Stomach smooth muscle (tissue), 2 donors: ENCODE measurements at regions not wholly inside any gene's neighbourhood (a gene's known extent, or its start where the extent isn't known, plus 50 kb on each side); places are given as distances from the start of the nearest gene placed in this dataset.

Experiments
- H3K27ac ChIP-seq: one replicate; pipeline ENCODE4 v1.7.0; 2013; ENCODE audit warnings: mild to moderate bottlenecking, low read length, inconsistent platforms
- H3K27me3 ChIP-seq, 2 donors: one replicate each; pipeline ENCODE4 v1.7.0; 2013; ENCODE audit warnings: low read length in 2 of 2; ENCODE audit not compliant: insufficient read depth in 2 of 2, control insufficient read depth in 1 of 2
- H3K36me3 ChIP-seq, 2 donors: one replicate each; pipeline ENCODE4 v1.7.0; 2013; ENCODE audit warnings: low read length in 2 of 2; ENCODE audit not compliant: control insufficient read depth in 2 of 2, insufficient read depth in 2 of 2
- H3K4me1 ChIP-seq: one replicate; pipeline ENCODE4 v1.7.0; 2013; ENCODE audit warnings: low read length; ENCODE audit not compliant: control insufficient read depth, insufficient read depth
- H3K4me3 ChIP-seq, 2 donors: one replicate each; pipeline ENCODE4 v1.7.0; 2013; ENCODE audit warnings: low read length in 2 of 2
- H3K9ac ChIP-seq, 2 donors: one replicate each; pipeline ENCODE4 v1.7.0; 2013; ENCODE audit warnings: low read length in 2 of 2, mild to moderate bottlenecking in 1 of 2
- H3K9me3 ChIP-seq, 2 donors: one replicate each; pipeline ENCODE4 v1.7.0; 2013; ENCODE audit warnings: low read length in 2 of 2; ENCODE audit not compliant: control insufficient read depth in 2 of 2
- donor health status: healthy.
- donor health status: Pancreatic carcinoma.

DNA sequence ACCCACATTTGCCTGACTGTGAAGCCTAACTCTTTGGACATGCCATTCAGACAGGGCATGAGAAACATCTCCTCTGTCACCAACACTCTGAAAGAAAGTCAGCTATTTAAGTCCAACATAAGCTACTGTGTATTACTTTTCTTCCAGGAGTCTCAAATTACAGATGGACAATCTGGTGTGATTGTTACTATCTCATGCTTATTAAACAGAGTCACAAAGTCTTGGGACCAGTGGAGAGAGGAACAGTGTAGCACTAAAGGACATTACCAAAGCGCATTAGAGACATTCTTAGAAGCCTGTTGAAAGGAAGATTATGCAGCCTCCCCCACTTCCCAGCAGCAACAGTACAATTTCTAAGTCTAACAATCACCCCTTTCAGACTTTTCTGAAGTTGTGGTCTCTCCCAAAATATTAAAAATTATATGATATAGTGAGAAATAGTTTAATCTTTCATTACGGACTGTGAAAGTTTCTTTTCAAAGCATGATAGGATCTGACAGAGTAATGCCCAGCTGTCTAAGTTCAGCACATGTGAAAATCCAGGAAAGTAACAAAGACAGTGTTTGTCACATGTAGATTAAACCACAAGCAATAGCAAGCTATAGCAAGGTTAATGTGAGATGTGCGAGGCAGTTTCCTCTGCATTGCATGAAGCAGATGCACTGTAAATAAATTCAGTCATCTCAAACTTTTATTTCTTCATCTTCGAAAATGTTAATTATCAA, 280.9 kb upstream of the FZD8 start:
- Histone ChIP-seq H3K27ac (no peak overlapping the region), H3K9ac (no peak overlapping the region), H3K4me3 (no peak overlapping the region), H3K27me3 (no peaks in the 10 kb centered on the region), H3K36me3 (no peaks in the 10 kb centered on the region), H3K4me1 (no peaks in the 10 kb centered on the region), H3K9me3 (no peaks in the 10 kb centered on the region)

DNA sequence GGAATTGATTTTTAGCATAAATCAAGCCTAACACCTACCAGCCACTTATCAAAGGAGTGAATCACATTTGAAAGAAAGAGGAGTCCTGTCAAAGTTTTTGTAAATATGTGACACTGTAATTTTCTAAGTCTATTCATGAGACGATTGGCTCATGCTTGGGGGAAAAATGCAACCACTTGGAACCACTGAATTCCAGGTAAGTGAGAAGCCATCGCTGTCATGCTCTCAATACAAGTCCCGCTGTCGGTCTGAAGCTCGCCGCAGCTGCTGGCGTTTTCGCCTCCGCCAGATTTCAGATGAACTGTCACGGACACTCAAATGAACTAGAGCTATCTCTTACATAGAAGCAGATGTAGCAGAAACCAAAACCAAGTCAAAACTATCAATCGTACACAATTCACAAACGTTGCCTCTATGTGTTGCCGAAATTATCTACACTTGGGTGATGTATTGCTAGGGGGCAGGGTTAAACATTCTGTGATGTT, 279.8 kb upstream of the FZD8 start:
- Histone ChIP-seq H3K4me3 (no peak overlapping the region), H3K4me1 (no peaks in the 10 kb centered on the region), H3K9me3 (no peaks in the 10 kb centered on the region), H3K9ac (no peak overlapping the region), H3K27ac (no peak overlapping the region), H3K27me3 (no peaks in the 10 kb centered on the region), H3K36me3 (no peaks in the 10 kb centered on the region)

DNA sequence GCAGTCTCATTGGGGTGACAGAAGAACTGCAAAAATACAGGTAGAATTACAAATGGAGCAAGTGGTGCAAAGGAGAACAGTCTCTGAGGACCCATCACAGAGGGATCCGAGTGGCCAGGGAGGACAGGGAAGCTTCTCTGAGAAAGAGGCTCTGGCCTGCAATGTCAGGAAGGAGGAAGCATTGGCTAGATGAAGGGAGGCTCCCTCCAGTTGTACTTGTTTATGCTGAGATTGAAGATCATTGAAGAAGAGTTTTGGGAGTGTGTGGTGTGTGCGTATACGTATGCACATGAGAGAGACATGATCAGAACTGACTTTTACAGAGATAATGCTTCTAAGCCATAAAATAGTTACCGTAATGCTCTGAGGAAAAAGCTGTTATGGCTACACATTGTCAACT, 274.7 kb upstream of the FZD8 start:
- no peaks in the 10 kb centered on the region for H3K9me3 ChIP-seq

DNA sequence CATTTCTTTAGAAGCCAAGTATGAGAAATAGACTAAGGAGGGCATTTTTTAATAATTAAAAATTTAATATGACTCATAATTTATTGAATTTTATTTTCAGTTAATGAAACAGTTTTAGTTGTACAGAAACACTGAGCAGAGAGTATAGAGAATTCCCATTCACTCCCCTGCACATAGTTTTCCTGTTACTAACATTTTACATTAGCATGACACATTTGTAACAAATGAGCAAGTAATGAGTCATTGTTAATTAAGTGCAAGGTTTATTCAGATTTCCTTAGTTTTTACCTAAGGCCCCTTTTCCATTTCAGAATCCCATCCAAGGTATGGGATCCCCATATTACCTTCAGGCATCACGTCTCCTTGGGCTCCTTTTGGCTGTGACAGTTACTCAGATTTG, 271.5 kb upstream of the FZD8 start:
- Histone ChIP-seq H3K36me3 (no peaks in the 10 kb centered on the region), H3K4me3 (no peak overlapping the region), H3K27ac (no peak overlapping the region), H3K9ac (no peak overlapping the region), H3K4me1 (peaks cover 2% of the 10 kb centered on the region), H3K27me3 (no peaks in the 10 kb centered on the region), H3K9me3 (no peaks in the 10 kb centered on the region)

More for the DNA sequence above, 274.7 kb upstream of the FZD8 start:
- no peak overlapping the region for H3K4me3 ChIP-seq
- H3K9ac ChIP-seq: no peak overlapping the region
- H3K27me3 ChIP-seq: no peaks in the 10 kb centered on the region
- H3K36me3 ChIP-seq: no peaks in the 10 kb centered on the region
- H3K27ac ChIP-seq: no peak overlapping the region
- H3K4me1 ChIP-seq: peaks cover 2% of the 10 kb centered on the region

DNA sequence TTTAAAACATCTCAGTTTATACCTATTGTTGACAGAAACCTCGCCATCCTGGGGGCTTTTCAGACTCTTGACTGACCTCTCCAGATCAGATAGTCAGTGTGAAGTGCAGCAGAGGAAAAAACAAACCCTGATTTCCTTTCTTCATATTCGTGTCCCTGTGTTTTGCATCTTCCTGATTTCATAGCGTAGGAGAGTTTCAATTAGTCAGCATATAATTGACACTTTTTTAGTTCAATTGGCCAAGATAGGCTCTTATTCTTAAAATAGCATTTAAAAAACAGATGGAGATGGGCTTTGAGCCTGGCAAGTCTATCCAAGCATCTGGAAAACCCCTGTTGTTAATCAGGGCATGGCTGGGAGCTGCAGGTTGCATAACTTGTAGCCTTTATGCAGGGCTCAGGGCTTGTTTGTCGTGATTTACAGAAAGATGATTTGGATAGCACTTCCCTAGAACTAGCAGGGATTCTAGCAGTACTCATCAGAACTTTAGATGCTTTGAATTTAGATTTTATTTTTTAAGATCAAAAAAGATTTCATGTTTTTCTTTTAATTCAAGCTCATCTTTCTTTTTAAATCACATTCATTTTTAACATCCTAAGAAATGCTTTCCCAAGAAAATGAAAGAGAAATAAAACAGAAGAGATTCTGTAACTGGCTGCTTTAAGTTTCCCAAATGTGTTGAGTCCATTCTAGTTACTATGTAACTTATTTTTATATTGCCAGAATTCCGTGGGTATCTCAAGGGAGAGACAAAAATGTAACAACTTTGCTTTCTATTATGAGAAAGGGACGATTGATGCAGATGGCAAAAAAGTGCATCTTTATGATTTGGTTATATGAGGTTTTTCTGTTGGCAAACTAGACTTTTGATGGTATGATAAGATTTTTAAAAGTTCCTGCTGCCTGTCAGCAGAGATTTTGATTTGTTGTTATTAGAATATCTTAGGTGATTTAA, 270.8 kb upstream of the FZD8 start:
- H3K9me3 ChIP-seq: no peaks in the 10 kb centered on the region
- H3K9ac ChIP-seq: no peak overlapping the region
- peaks cover 2% of the 10 kb centered on the region for H3K4me1 ChIP-seq
- no peaks in the 10 kb centered on the region for H3K36me3 ChIP-seq
- no peak overlapping the region for H3K27ac ChIP-seq
- H3K4me3 ChIP-seq: peak overlapping the region in 1 of 2 donors; percentile 15
- H3K27me3 ChIP-seq: no peaks in the 10 kb centered on the region

GRCh38 chr10:35911954-35912353, 269.9 kb upstream of the FZD8 start:
- Histone ChIP-seq H3K4me3 (no peak overlapping the region), H3K27me3 (no peaks in the 10 kb centered on the region), H3K36me3 (no peaks in the 10 kb centered on the region), H3K27ac (no peak overlapping the region), H3K9me3 (no peaks in the 10 kb centered on the region), H3K9ac (no peak overlapping the region), H3K4me1 (peaks cover 2% of the 10 kb centered on the region)

DNA sequence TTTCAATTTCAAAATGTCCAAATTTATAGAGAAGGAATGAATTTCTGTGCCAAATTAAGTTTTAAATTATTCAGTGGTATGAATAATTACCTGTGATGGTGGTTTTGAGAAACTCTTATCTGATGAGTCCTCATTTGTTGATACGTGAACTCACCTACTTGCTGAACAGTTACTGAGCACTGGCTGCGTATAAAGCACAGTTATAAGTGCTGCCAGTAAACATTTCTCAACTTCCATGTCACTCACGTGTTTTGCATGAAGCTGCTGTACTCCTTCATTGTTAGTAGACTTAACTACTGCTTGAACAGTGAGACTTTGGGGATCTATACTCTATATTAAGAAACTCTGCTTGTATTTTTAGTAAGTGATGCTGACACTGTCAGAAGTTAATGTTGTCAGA, 269.1 kb upstream of the FZD8 start:
- no peak overlapping the region for H3K27ac ChIP-seq
- peaks cover 2% of the 10 kb centered on the region for H3K4me1 ChIP-seq
- no peak overlapping the region for H3K9ac ChIP-seq
- no peaks in the 10 kb centered on the region for H3K9me3 ChIP-seq
- no peak overlapping the region for H3K4me3 ChIP-seq
- no peaks in the 10 kb centered on the region for H3K27me3 ChIP-seq
- no peaks in the 10 kb centered on the region for H3K36me3 ChIP-seq

DNA sequence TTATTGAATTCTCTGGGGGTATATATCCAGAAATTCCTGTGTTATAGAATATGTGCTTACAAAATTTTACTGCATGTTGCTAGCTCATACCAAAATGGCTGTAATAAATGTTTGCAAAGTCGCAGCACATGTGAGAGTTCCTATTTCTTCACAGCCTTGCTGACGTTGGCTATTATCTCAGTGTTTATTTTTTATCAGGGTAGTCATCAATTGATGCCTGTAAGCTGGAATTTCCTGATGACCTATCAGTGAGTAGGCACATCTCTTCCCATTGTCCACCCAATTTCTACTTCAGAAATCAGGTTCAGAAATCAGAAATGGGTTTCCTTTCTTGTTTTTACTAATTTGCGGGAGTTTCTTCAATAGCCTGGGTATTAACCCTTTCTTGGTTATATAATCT, 268.1 kb upstream of the FZD8 start:
- Histone ChIP-seq H3K4me3 (no peak overlapping the region), H3K27me3 (no peaks in the 10 kb centered on the region), H3K36me3 (no peaks in the 10 kb centered on the region), H3K9ac (no peak overlapping the region), H3K4me1 (peaks cover 2% of the 10 kb centered on the region), H3K9me3 (no peaks in the 10 kb centered on the region), H3K27ac (no peak overlapping the region)

DNA sequence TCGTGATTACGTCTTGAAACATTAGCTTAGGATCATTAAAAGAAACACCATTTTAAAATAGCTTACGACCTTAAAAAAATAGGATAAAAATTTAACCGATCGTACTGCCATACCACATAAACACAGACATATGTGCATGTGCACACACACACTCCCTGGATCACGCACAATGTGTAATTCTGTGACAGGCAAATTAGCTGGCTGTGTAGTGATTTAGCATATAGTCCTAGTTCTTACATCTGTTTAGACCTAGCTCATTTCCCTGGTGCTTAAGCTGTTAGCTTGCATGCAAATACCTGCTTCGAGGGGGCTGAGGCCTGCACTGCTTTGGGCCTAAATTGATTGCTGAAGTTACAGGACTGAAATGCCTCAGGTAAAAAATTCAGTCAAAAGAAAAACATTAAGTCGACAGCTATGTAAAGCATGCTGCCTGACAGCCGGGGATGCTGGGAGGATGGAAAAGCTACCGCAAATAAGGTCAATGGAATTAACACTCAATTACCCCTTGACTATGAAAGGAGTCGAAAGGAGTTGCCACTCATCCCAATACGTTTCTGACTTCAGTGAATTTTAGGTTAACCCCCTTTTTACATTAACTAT, 267.1 kb upstream of the FZD8 start:
- peaks cover 2% of the 10 kb centered on the region for H3K4me1 ChIP-seq
- H3K9ac ChIP-seq: no peak overlapping the region

GRCh38 chr10:35908451-35908850, 266.4 kb upstream of the FZD8 start:
- H3K9me3 ChIP-seq: no peaks in the 10 kb centered on the region
- H3K4me1 ChIP-seq: peaks cover 2% of the 10 kb centered on the region
- no peaks in the 10 kb centered on the region for H3K36me3 ChIP-seq
- H3K27me3 ChIP-seq: no peaks in the 10 kb centered on the region
- H3K27ac ChIP-seq: no peak overlapping the region
- no peak overlapping the region for H3K9ac ChIP-seq
- H3K4me3 ChIP-seq: no peak overlapping the region

More for the DNA sequence above, 267.1 kb upstream of the FZD8 start:
- Histone ChIP-seq H3K27ac (no peak overlapping the region), H3K9me3 (no peaks in the 10 kb centered on the region), H3K36me3 (no peaks in the 10 kb centered on the region), H3K27me3 (no peaks in the 10 kb centered on the region), H3K4me3 (no peak overlapping the region)
